ENCODE measurements at regions not wholly inside any gene's neighbourhood (a gene's known extent, or its start where the extent isn't known, plus 50 kb on each side); places are given as distances from the start of the nearest gene placed in this dataset.

GRCh38 chr21:17900990-17901385 is 81.8 kb upstream of the C21orf91 start:
- no peak overlapping the region for H3K4me3 ChIP-seq (ENCODE audit: low read depth, low read length)
- no peak for TF ChIP-seq CTCF (IDR thresholded peaks at IDR 0.05; ENCODE audit: insufficient read depth, low read depth, low read length, missing control alignments)

GRCh38 chr21:17900281-17900989 is 81.3 kb upstream of the C21orf91 start:
- H3K4me3 ChIP-seq (ENCODE audit: low read depth, low read length) = no peak overlapping the region
- TF ChIP-seq CTCF (IDR thresholded peaks at IDR 0.05; ENCODE audit: insufficient read depth, low read depth, low read length, missing control alignments) = no peak
- no peak for DNase-seq (ENCODE audit: low read depth)

More at GRCh38 chr21:17900990-17901385, 81.8 kb upstream of the C21orf91 start:
- no peak for DNase-seq (ENCODE audit: low read depth)

GRCh38 chr21:17889171-17889570 is 70.0 kb upstream of the C21orf91 start:
- H3K4me3 ChIP-seq (ENCODE audit: low read depth, low read length) = no peak overlapping the region
- no peak for TF ChIP-seq CTCF (IDR thresholded peaks at IDR 0.05; ENCODE audit: insufficient read depth, low read depth, low read length, missing control alignments)
- no peak for DNase-seq (ENCODE audit: low read depth)

- H3K4me3 ChIP-seq (ENCODE audit: low read depth, low read length) = no peak overlapping the region
- TF ChIP-seq CTCF (IDR thresholded peaks at IDR 0.05; ENCODE audit: insufficient read depth, low read depth, low read length, missing control alignments) = no peak
- no peak for DNase-seq (ENCODE audit: low read depth)
Measured at GRCh38 chr21:17869115-17869514, 50.0 kb upstream of the C21orf91 start.

All from GM12865 (cell line).